OCI-LY1 (cell line): ENCODE measurements at regions not wholly inside any gene's neighbourhood (a gene's known extent, or its start where the extent isn't known, plus 50 kb on each side); places are given as distances from the start of the nearest gene placed in this dataset.

Source experiments
- EZH2 ChIP-seq: fragments of 200-600 bp; sonication (generic), shearing (Covaris generic); IDR thresholded peaks from 2 replicates; pipeline ENCODE4 v1.8.0; 2017; ENCODE audit warnings: borderline replicate concordance, mixed run types, mild to moderate bottlenecking, antibody characterized with exemption, low read length, moderate library complexity, mixed read lengths
- TF ChIP-seq, protein P1 (sequence below): fragments of 200-600 bp; sonication (generic), shearing (Covaris generic); IDR thresholded peaks from 2 replicates; pipeline ENCODE4 v1.5.1; 2017; ENCODE audit warnings: mild to moderate bottlenecking, antibody characterized with exemption, low read length, moderate library complexity, mixed read lengths

- no peak for TF ChIP-seq EZH2
- TF ChIP-seq, protein P1, sequence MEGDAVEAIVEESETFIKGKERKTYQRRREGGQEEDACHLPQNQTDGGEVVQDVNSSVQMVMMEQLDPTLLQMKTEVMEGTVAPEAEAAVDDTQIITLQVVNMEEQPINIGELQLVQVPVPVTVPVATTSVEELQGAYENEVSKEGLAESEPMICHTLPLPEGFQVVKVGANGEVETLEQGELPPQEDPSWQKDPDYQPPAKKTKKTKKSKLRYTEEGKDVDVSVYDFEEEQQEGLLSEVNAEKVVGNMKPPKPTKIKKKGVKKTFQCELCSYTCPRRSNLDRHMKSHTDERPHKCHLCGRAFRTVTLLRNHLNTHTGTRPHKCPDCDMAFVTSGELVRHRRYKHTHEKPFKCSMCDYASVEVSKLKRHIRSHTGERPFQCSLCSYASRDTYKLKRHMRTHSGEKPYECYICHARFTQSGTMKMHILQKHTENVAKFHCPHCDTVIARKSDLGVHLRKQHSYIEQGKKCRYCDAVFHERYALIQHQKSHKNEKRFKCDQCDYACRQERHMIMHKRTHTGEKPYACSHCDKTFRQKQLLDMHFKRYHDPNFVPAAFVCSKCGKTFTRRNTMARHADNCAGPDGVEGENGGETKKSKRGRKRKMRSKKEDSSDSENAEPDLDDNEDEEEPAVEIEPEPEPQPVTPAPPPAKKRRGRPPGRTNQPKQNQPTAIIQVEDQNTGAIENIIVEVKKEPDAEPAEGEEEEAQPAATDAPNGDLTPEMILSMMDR = no peak
These were observed 126.7 kb downstream of the CYLD start for GRCh38 chr16:50868577-50868976.
